WI38 (cell line): ENCODE measurements at regions not wholly inside any gene's neighbourhood (a gene's known extent, or its start where the extent isn't known, plus 50 kb on each side); places are given as distances from the start of the nearest gene placed in this dataset.
"Not testable (repeated sequence)": the region's sequence is repeated elsewhere in the genome, so short reads cannot be mapped to it uniquely, and the experiment has no call there.

Source experiments
- H3K4me3 ChIP-seq: 2 replicates; pipeline ENCODE4 v1.5.1; 2011; ENCODE audit warnings: low read depth, mild to moderate bottlenecking, control low read depth, low read length
- CTCF ChIP-seq: IDR thresholded peaks from 2 replicates; pipeline ENCODE4 v1.5.1; 2012; ENCODE audit warnings: low read depth, mild to moderate bottlenecking, control low read depth, low read length

GRCh38 chr17:20925091-20925490 lies 117.7 kb downstream of the USP22 start:
- no peak overlapping the region for H3K4me3 ChIP-seq
- no peak for TF ChIP-seq CTCF

GRCh38 chr17:20925954-20926353 lies 116.9 kb downstream of the USP22 start:
- TF ChIP-seq CTCF, result no peak
- H3K4me3 ChIP-seq, result no peak overlapping the region

- no peak overlapping the region for H3K4me3 ChIP-seq
- TF ChIP-seq CTCF, result no peak
These were observed 116.3 kb downstream of the USP22 start for GRCh38 chr17:20926532-20926931.

GRCh38 chr17:20927308-20927977 lies 115.4 kb downstream of the USP22 start:
- H3K4me3 ChIP-seq, result no peak overlapping the region
- TF ChIP-seq CTCF, result no peak

- TF ChIP-seq CTCF, result no peak
These were observed 113.5 kb downstream of the USP22 start for GRCh38 chr17:20929334-20929733.

GRCh38 chr17:20930081-20930760 lies 112.6 kb downstream of the USP22 start:
- no peak for TF ChIP-seq CTCF
- H3K4me3 ChIP-seq, result no peak overlapping the region

More at GRCh38 chr17:20929334-20929733, 113.5 kb downstream of the USP22 start:
- H3K4me3 ChIP-seq, result no peak overlapping the region

- H3K4me3 ChIP-seq, result not testable (repeated sequence)
These were observed 109.8 kb downstream of the USP22 start for GRCh38 chr17:20933040-20933439.
